LNCaP clone FGC (cell line): ENCODE measurements at regions not wholly inside any gene's neighbourhood (a gene's known extent, or its start where the extent isn't known, plus 50 kb on each side); places are given as distances from the start of the nearest gene placed in this dataset.

Source experiments
- DNase-seq: peaks from one replicate; pipeline ENCODE4 v3.0.0-alpha.2; 2011; ENCODE audit warnings: low read depth
- H3K4me3 ChIP-seq: 2 replicates; pipeline ENCODE4 v1.5.1; 2011; ENCODE audit warnings: mild to moderate bottlenecking, low read depth, low read length, control low read depth
- TF ChIP-seq, protein P1 (sequence below): IDR thresholded peaks from 2 replicates; pipeline ENCODE4 v1.5.1; 2012; ENCODE audit warnings: mild to moderate bottlenecking; ENCODE audit not compliant: control insufficient read depth, insufficient read depth; ENCODE audit errors: extremely low read depth

DNA sequence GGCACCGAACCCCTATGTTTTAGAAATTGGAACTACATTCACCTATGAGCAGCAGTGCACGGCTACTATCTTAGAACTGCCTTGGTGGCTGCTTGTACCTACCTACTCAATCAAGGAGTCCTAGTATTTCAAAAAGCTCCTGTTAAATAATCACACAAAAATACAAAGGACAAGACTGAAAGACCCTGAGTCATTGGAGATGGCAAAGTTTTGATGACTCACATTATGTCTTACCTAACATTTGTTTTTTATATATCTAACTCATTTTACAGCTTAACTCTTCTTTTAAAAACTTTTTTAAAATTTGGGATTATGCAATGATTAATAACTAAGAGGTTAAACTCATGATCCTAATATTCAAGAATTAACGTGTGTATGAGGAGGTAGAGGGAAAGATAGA is 1206.0 kb upstream of the TMPRSS15 start:
- no peak for DNase-seq

DNA sequence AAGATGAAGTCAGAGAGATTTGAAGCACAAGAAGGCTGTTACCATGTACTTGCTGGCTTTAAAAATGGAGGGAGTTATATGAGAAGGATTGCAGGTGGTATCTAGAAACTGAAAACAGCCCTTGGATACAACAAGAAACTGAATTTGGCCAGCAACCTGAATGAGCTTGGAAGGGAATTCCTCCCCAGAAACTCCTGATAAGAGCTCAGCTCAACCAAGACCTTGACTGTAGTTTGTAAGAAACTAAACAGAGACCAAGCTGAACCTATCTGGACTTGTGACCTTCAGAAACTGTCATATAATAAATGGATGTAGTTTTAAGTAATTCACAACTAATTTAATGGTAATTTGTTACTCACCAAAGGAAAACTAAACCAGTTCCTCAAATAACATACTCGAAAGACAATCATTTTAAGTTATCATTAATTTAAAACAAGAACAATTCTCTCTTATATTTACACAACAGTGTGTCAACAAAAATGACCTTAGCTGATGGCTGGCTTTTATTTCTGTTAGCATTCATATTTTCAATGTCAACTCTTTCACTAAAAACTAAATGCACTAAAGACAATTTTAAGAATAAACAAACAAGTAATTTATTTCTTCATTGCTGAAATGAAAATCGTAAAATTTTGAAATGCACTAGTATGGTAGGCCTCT is 1218.4 kb upstream of the TMPRSS15 start:
- TF ChIP-seq, protein P1, sequence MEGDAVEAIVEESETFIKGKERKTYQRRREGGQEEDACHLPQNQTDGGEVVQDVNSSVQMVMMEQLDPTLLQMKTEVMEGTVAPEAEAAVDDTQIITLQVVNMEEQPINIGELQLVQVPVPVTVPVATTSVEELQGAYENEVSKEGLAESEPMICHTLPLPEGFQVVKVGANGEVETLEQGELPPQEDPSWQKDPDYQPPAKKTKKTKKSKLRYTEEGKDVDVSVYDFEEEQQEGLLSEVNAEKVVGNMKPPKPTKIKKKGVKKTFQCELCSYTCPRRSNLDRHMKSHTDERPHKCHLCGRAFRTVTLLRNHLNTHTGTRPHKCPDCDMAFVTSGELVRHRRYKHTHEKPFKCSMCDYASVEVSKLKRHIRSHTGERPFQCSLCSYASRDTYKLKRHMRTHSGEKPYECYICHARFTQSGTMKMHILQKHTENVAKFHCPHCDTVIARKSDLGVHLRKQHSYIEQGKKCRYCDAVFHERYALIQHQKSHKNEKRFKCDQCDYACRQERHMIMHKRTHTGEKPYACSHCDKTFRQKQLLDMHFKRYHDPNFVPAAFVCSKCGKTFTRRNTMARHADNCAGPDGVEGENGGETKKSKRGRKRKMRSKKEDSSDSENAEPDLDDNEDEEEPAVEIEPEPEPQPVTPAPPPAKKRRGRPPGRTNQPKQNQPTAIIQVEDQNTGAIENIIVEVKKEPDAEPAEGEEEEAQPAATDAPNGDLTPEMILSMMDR, result no peak

More for the DNA sequence above, 1206.0 kb upstream of the TMPRSS15 start:
- TF ChIP-seq, protein P1, result no peak
- no peak overlapping the region for H3K4me3 ChIP-seq

DNA sequence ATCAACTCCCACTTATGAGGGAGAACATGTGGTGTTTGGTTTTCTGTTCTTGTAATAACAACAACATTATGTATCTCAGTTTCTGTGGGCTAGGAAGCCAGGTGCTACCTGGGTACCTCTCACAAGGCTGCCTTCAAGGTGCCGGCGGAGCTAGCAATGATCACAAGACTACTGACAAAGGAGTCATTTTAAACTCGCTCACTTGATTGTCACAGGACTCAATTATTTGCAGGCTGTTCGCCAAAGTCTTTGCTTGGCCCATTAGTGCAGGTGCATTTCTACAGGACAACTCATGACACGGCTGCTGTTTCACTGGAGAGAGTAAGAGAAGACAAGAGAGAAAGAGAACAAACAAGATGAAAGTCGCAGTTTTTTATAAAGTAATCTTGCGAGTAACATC is 1237.4 kb upstream of the TMPRSS15 start:
- no peak overlapping the region for H3K4me3 ChIP-seq
- no peak for DNase-seq
- TF ChIP-seq, protein P1, result no peak

More for the DNA sequence above, 1218.4 kb upstream of the TMPRSS15 start:
- H3K4me3 ChIP-seq, result no peak overlapping the region
- no peak for DNase-seq

DNA sequence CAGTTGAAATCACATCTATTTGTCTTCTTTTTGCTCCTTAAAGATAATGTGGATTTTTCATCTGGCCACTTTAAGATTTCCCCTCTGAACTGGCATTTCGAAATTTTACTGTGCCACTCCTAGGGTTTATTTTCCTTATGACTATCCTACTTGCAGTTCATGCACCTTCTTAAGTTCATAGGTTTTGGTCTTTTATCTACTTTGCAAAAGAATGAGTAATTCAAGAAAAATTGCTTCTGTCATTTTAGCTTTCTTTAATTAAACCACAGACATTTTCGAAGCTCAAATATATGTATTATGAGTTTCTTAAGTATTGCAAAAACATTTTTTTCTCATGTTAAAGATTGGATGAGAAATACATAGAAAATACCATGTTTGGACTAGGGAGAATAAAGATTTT is 1244.8 kb upstream of the TMPRSS15 start:
- TF ChIP-seq, protein P1, result no peak
- DNase-seq, result no peak
- no peak overlapping the region for H3K4me3 ChIP-seq

DNA sequence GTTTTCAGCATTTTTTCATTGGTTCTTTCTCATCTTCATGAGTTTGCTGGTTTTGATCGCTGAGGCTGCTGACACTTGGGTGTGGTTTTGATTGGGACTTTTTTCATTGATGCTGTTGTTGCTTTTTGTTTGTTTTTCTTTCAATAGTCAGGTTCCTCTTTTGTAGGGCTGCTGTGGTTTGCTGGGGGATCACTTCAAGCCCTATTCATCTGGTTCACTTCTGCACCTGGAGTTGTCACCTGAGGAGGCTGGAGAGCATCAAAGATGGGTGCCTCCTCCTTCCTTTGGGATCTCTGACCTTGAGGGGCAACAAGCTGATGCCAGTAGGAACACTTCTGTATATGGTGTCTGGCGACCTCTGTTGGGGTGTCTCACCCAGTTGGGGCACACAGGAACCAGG is 1279.9 kb upstream of the TMPRSS15 start:
- no peak for DNase-seq
- TF ChIP-seq, protein P1, result no peak
- H3K4me3 ChIP-seq, result no peak overlapping the region

DNA sequence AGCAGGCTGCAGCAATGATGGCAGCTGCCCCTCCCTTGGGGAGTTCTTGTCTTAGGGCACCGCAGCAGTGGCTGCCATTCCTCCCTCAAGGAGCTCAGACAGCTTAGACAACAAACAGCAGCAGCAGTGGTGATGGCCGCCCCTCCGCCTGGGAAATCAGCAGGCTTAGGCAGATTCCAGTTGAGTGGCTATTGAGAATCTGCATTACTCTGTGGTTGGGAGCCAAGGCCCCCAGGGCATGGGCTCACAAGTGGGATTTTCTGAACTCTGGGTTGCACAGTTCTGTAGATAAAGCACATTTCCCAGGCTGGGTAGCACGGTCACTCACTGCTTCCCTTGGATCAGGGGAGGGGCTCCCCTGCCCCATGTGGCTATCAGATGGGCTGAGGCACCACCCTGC is 1280.7 kb upstream of the TMPRSS15 start:
- H3K4me3 ChIP-seq, result no peak overlapping the region
- TF ChIP-seq, protein P1, result no peak
- no peak for DNase-seq

DNA sequence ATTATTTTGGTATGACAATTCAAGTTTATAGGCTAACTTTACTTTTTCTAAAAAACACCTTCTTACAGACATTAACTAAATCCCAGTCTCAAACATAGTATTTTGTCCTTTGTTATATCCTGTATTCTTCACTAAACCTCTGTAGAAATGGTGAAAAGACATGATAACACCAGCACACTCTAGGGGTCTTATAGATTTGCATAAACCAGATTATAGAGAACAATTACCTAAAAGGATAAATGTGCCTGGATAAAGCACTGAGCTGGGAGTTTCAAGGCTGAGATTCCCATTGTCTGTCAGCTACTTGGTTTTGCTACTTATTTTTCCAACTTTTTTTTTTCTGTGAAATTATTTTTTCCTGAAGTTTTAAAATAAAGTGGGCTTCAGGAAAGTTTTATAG is 1288.6 kb upstream of the TMPRSS15 start:
- H3K4me3 ChIP-seq, result no peak overlapping the region
- no peak for DNase-seq
- TF ChIP-seq, protein P1, result no peak
